Adrenal gland (tissue), 9 donors: ENCODE measurements at regions not wholly inside any gene's neighbourhood (a gene's known extent, or its start where the extent isn't known, plus 50 kb on each side); places are given as distances from the start of the nearest gene placed in this dataset.
"Not testable (repeated sequence)": the region's sequence is repeated elsewhere in the genome, so short reads cannot be mapped to it uniquely, and the experiment has no call there.

Experiments
- DNase-seq, 7 donors: peaks; one replicate each; pipeline ENCODE4 v3.0.0-alpha.2; 2019 to 2020
- H3K27ac ChIP-seq, 5 donors: fragments of 200-600 bp; sonication (generic) in 4 of 5; 1 replicate in 3 of 5; 2 replicates in 2 of 5; pipeline versions ENCODE4 v1.5.1 to v1.8.0; 2016 to 2020; ENCODE audit warnings: mild to moderate bottlenecking in 1 of 5
- H3K27me3 ChIP-seq: fragments of 200-600 bp; 2 replicates; pipeline ENCODE4 v1.8.0; 2021
- H3K36me3 ChIP-seq, 2 donors: fragments of 200-600 bp; replicated peaks in 1 of 2; 1 replicate in 1 of 2; 2 replicates in 1 of 2; pipeline versions ENCODE4 v1.5.1 to v1.8.0; 2018 to 2022
- H3K4me1 ChIP-seq, 2 donors: fragments of 200-600 bp; replicated peaks in 1 of 2; 1 replicate in 1 of 2; 2 replicates in 1 of 2; pipeline versions ENCODE4 v1.5.1 to v1.8.0; 2018 to 2021
- H3K4me3 ChIP-seq, 4 donors: fragments of 200-600 bp; sonication (generic) in 3 of 4; one replicate each; pipeline ENCODE4 v1.5.1; 2016 to 2018
- H3K9me3 ChIP-seq, 3 donors: fragments of 200-600 bp; sonication (generic) in 1 of 3; replicated peaks in 1 of 3; 1 replicate in 2 of 3; 2 replicates in 1 of 3; pipeline versions ENCODE4 v1.5.1 to v1.8.0; 2016 to 2021
- CTCF ChIP-seq, 6 experiments: fragments of 450-650 bp in 4 of 6; fragments of 200-600 bp in 2 of 6; sonication (generic) in 1 of 6; IDR thresholded peaks; 1 replicate in 5 of 6; 2 replicates in 1 of 6; pipeline versions ENCODE4 v1.5.1 to v1.8.0; 2016 to 2021; ENCODE audit warnings: antibody characterized with exemption in 6 of 6, mild to moderate bottlenecking in 2 of 6, moderate library complexity in 1 of 6
- POLR2A ChIP-seq, 2 donors: fragments of 450-650 bp; IDR thresholded peaks; one replicate each; pipeline ENCODE4 v1.6.1; 2017; ENCODE audit warnings: antibody characterized with exemption in 2 of 2, mild to moderate bottlenecking in 2 of 2, moderate library complexity in 1 of 2
- WGBS, 4 donors: extraction: QIAGEN DNeasy Blood & Tissue Kit in 2 of 4; methylation state at CpG; one replicate each; pipeline versions ENCODE4 v1.1.5 to v1.1.7; 2013 to 2017; 5-methylcytosine and 5-hydroxymethylcytosine counted together
- intact Hi-C, 2 donors: fragments of 100-400 bp; cut with DNase I; formaldehyde crosslinking; loops; one replicate each; pipeline versions ENCODE4 v1.14.1 to v1.15.0; 2022 to 2023
- donor health status: healthy with polysubstance abuse.
- donor health status: Bipolar disorder and iron deficiency.
- donor health status: DM: yes; HTN: yes; CAD: no.
- donor health status: DM: no; HTN: no; CAD: no.
- donor health status: DM: no; HTN: no; CAD: no.

GRCh38 chr21:25441835-25442234, 165.4 kb downstream of the MRPL39 start:
- TF ChIP-seq CTCF (IDR thresholded peaks at IDR 0.05) (no peak), POLR2A (IDR thresholded peaks at IDR 0.05) (no peak)
- H3K36me3 ChIP-seq: no peaks in the 10 kb centered on the region
- H3K4me1 ChIP-seq: no peaks in the 10 kb centered on the region
- no peak overlapping the region for H3K4me3 ChIP-seq
- no peaks in the 10 kb centered on the region for H3K27me3 ChIP-seq
- no peak for DNase-seq
- H3K9me3 ChIP-seq: no peaks in the 10 kb centered on the region
- WGBS, 4 donors: 51 to 75% (median 67%) methylated on average over 2 of the region's 2 CpGs
- no peak overlapping the region for H3K27ac ChIP-seq
- intact Hi-C loops: no loop called here

- H3K9me3 ChIP-seq, intact Hi-C loops, DNase-seq, H3K27ac ChIP-seq, H3K4me1 ChIP-seq, H3K27me3 ChIP-seq, H3K36me3 ChIP-seq, H3K4me3 ChIP-seq: not testable (repeated sequence)
- WGBS, 4 donors: 69 to 88% (median 78%) methylated on average over 2 of the region's 2 CpGs
Measured at GRCh38 chr21:25437465-25437864, 169.8 kb downstream of the MRPL39 start.

GRCh38 chr21:25428537-25428936, 178.7 kb downstream of the MRPL39 start:
- no peak overlapping the region for H3K4me3 ChIP-seq
- DNase-seq: no peak
- intact Hi-C loops: no loop called here
- H3K27ac ChIP-seq: no peak overlapping the region
- H3K36me3 ChIP-seq: no peaks in the 10 kb centered on the region
- H3K9me3 ChIP-seq: no peaks in the 10 kb centered on the region
- TF ChIP-seq POLR2A (IDR thresholded peaks at IDR 0.05): no peak
- TF ChIP-seq CTCF (IDR thresholded peaks at IDR 0.05): no peak
- no peaks in the 10 kb centered on the region for H3K4me1 ChIP-seq
- no peaks in the 10 kb centered on the region for H3K27me3 ChIP-seq

GRCh38 chr21:25427828-25428227, 179.5 kb downstream of the MRPL39 start:
- Histone ChIP-seq H3K9me3 (no peaks in the 10 kb centered on the region), H3K27me3 (no peaks in the 10 kb centered on the region), H3K36me3 (no peaks in the 10 kb centered on the region), H3K4me1 (no peaks in the 10 kb centered on the region), H3K27ac (no peak overlapping the region), H3K4me3 (no peak overlapping the region)
- TF ChIP-seq POLR2A (IDR thresholded peaks at IDR 0.05) (no peak), CTCF (IDR thresholded peaks at IDR 0.05) (no peak)
- intact Hi-C loops: no loop called here
- DNase-seq: no peak
- 77 to 84% (median 78%) methylated on average over 5 of the region's 5 CpGs for WGBS, 4 donors

- no peaks in the 10 kb centered on the region for H3K36me3 ChIP-seq
- intact Hi-C loops: no loop called here
- no peaks in the 10 kb centered on the region for H3K9me3 ChIP-seq
- no peak overlapping the region for H3K27ac ChIP-seq
- DNase-seq: no peak
- WGBS, 4 donors: 74 to 91% (median 83%) methylated on average over 4 of the region's 4 CpGs
- no peaks in the 10 kb centered on the region for H3K4me1 ChIP-seq
- no peak overlapping the region for H3K4me3 ChIP-seq
- TF ChIP-seq POLR2A (IDR thresholded peaks at IDR 0.05) (no peak), CTCF (IDR thresholded peaks at IDR 0.05) (no peak)
- no peaks in the 10 kb centered on the region for H3K27me3 ChIP-seq
Measured at GRCh38 chr21:25426580-25426979, 180.7 kb downstream of the MRPL39 start.
